ENCODE measurements at regions not wholly inside any gene's neighbourhood (a gene's known extent, or its start where the extent isn't known, plus 50 kb on each side); places are given as distances from the start of the nearest gene placed in this dataset.
"Not testable (repeated sequence)": the region's sequence is repeated elsewhere in the genome, so short reads cannot be mapped to it uniquely, and the experiment has no call there.

DNA sequence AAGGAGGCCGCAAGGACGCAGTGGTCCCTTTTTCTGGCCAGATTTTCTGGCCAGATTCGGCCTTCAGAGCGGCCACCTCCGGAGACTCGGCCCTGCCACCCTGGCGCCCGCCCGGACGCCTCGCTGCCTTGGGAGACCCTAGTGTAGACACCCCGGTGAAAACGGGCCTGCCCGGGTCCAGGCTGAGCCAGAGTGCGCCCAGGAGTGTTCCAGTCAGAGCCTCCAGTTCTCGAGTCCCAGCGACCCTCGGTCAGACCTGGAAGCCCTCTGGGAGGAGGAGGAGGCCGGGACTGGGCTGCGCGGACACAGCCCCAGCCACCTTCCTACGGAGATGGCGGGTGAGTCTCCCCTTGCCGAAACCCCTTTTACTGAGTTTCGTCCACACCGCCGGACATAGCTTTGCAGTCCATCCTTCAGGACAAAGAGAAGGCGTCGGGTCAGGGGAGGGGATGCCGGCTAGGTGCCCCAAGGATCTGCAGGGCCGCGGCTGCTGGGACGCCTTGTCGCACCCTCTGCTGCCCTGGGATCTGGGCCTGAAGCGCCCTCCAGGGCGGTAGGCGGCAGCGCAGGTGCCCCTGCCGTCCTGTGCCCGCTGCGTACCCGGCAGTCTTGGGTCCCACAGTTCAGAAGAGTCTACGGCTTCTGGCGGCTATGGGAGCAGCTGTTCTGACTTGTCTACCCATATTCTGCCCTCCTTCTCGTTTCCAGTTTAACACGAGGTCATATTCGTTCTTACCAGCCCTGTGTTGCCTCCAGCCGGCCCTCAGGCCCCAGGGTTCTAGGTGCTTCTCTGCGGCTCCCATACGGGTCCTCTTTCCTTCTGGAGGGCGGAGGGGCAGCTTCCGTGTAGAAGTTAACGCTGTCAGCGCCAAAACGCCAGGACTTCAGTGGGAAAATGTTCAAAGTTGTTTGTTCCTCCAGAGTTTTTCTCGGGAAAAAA lies 1771.7 kb upstream of the CDH9 start:
- FAIRE-seq: peak; percentile 44
- no peak for DNase-seq (ENCODE audit: insufficient read length, low spot score)

- FAIRE-seq (no peak), DNase-seq (ENCODE audit: insufficient read length, low spot score) (no peak)
Observed at GRCh38 chr5:28808967-28809810, 1770.8 kb upstream of the CDH9 start.

GRCh38 chr5:28807195-28807729 lies 1768.9 kb upstream of the CDH9 start:
- FAIRE-seq (peak; percentile 68), DNase-seq (ENCODE audit: insufficient read length, low spot score) (peak; percentile 73)

- DNase-seq (ENCODE audit: insufficient read length, low spot score); FAIRE-seq: not testable (repeated sequence)
Observed at GRCh38 chr5:28799035-28799434, 1760.6 kb upstream of the CDH9 start.

GRCh38 chr5:28788954-28789353 lies 1750.6 kb upstream of the CDH9 start:
- FAIRE-seq: no peak
- no peak for DNase-seq (ENCODE audit: insufficient read length, low spot score)

DNA sequence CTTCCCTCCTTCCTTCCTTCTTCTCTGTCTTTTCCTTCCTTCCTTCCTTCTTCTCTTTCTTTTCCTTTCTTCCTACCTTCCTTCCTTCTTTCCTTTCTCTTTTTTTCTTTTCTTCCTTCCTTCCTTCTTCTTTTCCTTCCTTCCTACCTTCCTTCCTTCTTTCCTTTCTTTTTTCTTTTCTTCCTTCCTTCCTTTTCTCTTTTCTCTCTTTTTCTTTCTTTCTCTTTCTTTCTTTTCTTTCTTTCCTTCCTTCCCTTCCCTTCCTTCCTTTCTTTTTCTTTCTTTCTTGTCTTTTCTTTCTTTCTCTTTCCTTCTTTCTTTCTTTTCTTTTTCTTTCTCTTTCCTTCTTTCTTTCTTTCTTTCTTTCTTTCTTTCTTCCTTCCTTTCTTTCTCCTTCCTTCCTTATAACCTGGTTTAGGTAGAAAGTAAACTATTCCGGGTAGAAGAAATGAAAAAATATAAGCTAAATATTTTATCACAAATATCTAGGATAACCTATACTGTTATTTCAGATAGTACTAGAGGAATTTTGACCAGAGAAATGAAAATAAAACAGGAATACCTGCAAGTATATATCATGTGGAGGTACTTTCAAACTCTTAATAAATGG lies 1741.8 kb upstream of the CDH9 start:
- FAIRE-seq: no peak

GRCh38 chr5:28779161-28779754 lies 1740.9 kb upstream of the CDH9 start:
- DNase-seq (ENCODE audit: insufficient read length, low spot score): peak; percentile 49
- no peak for FAIRE-seq

More for the DNA sequence above, 1741.8 kb upstream of the CDH9 start:
- DNase-seq (ENCODE audit: insufficient read length, low spot score): no peak

DNA sequence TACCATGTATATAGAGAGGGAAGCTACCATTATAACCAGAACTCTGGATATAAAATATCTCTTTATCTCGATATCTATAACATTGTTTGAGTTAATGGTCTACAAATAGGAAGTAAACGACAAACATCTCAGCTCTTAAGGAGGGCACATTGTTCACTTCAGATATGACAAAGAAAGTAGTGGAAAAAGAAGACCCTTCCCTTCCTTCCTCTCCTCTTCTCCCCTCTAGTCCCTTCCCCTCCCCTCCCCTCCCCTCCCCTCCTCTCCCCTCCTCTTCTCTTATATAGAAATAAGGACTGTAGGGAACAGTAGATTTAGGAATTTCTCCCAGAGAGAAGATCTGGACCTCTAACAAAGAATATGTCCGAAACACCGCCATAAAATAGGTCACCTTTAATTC lies 1731.9 kb upstream of the CDH9 start:
- FAIRE-seq (no peak), DNase-seq (ENCODE audit: insufficient read length, low spot score) (no peak)

GRCh38 chr5:28766565-28767158 lies 1728.3 kb upstream of the CDH9 start:
- peak; percentile 30 for DNase-seq (ENCODE audit: insufficient read length, low spot score)
- no peak for FAIRE-seq

DNA sequence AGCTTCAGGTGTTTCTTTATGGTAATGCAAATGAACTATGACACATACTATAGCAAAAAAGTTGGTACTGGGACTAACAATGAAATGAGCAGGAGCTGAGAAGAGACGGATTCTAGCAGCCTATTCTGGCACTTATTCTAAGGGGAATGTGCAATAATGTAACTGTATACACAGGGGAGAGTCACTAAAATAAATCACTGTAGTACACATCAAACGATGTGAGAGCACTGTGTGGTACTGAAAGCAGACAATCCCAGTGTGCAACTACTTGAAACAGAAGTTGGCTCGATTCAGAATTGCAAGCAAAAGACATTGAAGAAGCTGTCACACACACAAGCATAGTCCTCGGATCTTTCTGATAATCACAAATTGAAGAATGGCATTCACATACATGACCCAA lies 1713.0 kb upstream of the CDH9 start:
- no peak for FAIRE-seq
- no peak for DNase-seq (ENCODE audit: insufficient read length, low spot score)

- no peak for DNase-seq (ENCODE audit: insufficient read length, low spot score)
- no peak for FAIRE-seq
Observed at GRCh38 chr5:28750251-28750650, 1711.9 kb upstream of the CDH9 start.

GRCh38 chr5:28748446-28748845 lies 1710.1 kb upstream of the CDH9 start:
- peak; percentile 44 for FAIRE-seq

GRCh38 chr5:28743716-28744110 lies 1705.3 kb upstream of the CDH9 start:
- DNase-seq (ENCODE audit: insufficient read length, low spot score) (no peak), FAIRE-seq (no peak)

More at GRCh38 chr5:28748446-28748845, 1710.1 kb upstream of the CDH9 start:
- no peak for DNase-seq (ENCODE audit: insufficient read length, low spot score)

GRCh38 chr5:28743025-28743715 lies 1704.8 kb upstream of the CDH9 start:
- peak; percentile 40 for FAIRE-seq
- DNase-seq (ENCODE audit: insufficient read length, low spot score): no peak

- FAIRE-seq (no peak), DNase-seq (ENCODE audit: insufficient read length, low spot score) (no peak)
Observed at GRCh38 chr5:28737682-28738081, 1699.3 kb upstream of the CDH9 start.

GRCh38 chr5:28737222-28737621 lies 1698.8 kb upstream of the CDH9 start:
- no peak for DNase-seq (ENCODE audit: insufficient read length, low spot score)
- FAIRE-seq: no peak

- peak; percentile 49 for FAIRE-seq
- DNase-seq (ENCODE audit: insufficient read length, low spot score): no peak
Observed at GRCh38 chr5:28734396-28734795, 1696.0 kb upstream of the CDH9 start.

DNA sequence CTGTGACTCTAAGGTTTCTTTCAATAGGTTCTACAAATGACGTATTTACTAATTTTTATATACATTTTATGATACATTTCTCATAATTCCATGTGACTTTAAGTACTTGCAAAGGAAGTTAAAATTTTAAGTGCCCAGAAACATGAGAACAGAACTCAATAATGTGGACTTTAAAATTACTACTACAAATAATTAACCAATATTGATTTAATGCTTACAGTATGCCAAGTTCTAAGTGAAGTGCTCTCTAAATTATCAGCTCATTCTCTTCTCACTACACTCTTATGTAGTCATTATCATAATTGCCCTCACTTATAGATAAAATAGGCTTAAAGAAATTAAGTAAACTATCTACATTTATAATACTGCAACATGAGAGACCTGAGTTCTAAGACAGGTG lies 1690.7 kb upstream of the CDH9 start:
- FAIRE-seq (no peak), DNase-seq (ENCODE audit: insufficient read length, low spot score) (no peak)

DNA sequence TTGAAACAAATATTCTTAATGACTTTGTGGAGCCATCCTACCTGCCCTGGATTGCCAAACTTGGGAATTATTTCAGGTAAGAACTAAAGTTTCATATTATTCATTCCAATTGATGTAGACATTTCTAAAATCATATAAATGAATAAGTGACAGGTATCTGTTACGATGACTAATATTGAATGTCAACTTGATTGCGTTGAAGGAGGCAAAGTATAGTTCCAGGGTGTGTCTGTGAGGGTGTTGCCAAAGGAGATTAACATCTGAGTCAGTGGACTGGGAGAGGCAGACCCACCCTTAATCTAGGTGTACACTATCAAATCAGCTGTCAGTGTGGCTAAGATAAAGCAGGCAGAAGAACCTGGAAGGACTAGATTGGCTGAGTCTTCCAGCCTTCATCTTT lies 1688.4 kb upstream of the CDH9 start:
- DNase-seq (ENCODE audit: insufficient read length, low spot score) (no peak), FAIRE-seq (peak; percentile 40)
